PC-9 (cell line): ENCODE measurements at regions not wholly inside any gene's neighbourhood (a gene's known extent, or its start where the extent isn't known, plus 50 kb on each side); places are given as distances from the start of the nearest gene placed in this dataset.

Experiments used
- BruUV-seq: library from RNA; stranded (reverse); fragments of 400-500 nt; replicated peaks from 2 replicates; lab custom pipeline; 2021; lab: Mats Ljungman, UMichigan
- CTCF ChIA-PET: fragments of 300-600 bp; sonication (Branson Sonifier 250); formaldehyde crosslinking; loops from one replicate; lab custom pipeline; 2022; ENCODE audit warnings: antibody characterized with exemption; lab: Charles Lee
- POLR2A ChIA-PET: fragments of 300-600 bp; sonication (Branson Sonifier 250); formaldehyde crosslinking; loops from one replicate; lab custom pipeline; 2022; ENCODE audit warnings: antibody characterized with exemption; ENCODE audit not compliant: unreplicated experiment; lab: Charles Lee
- DNase-seq, 2 experiments: peaks; one replicate each; pipeline versions ENCODE4 v3.0.0 to v3.0.0-alpha.2; 2015 to 2022; ENCODE audit warnings: mixed read lengths in 1 of 2
- H2AFZ ChIP-seq: fragments of 200-600 bp; sonication (generic); 2 replicates; pipeline ENCODE4 v1.8.1; 2017; ENCODE audit warnings: antibody characterized with exemption
- H3F3A ChIP-seq: fragments of 200-600 bp; sonication (generic); 2 replicates; pipeline ENCODE4 v1.8.1; 2017; ENCODE audit warnings: antibody characterized with exemption, mild to moderate bottlenecking, low read depth; ENCODE audit not compliant: insufficient read depth
- H3K27ac ChIP-seq: fragments of 200-600 bp; sonication (generic); 2 replicates; pipeline ENCODE4 v1.6.1; 2016; ENCODE audit warnings: mixed run types
- H3K27me3 ChIP-seq: fragments of 200-600 bp; sonication (generic); 2 replicates; pipeline ENCODE4 v1.6.1; 2016; ENCODE audit warnings: low read depth, mixed run types; ENCODE audit not compliant: insufficient read depth
- H3K36me3 ChIP-seq: fragments of 200-600 bp; sonication (generic); 2 replicates; pipeline ENCODE4 v1.6.1; 2016; ENCODE audit warnings: low read depth, mixed run types
- H3K4me1 ChIP-seq: fragments of 200-600 bp; sonication (generic); replicated peaks from 2 replicates; pipeline ENCODE4 v1.6.1; 2016; ENCODE audit warnings: mixed run types; ENCODE audit not compliant: insufficient read depth
- H3K4me2 ChIP-seq: fragments of 200-600 bp; sonication (generic); 2 replicates; pipeline ENCODE4 v1.6.1; 2017; ENCODE audit warnings: mixed run types
- H3K4me3 ChIP-seq: fragments of 200-600 bp; sonication (generic); 2 replicates; pipeline ENCODE4 v1.6.1; 2016; ENCODE audit warnings: mixed run types
- H3K79me2 ChIP-seq: fragments of 200-600 bp; sonication (generic); 2 replicates; pipeline ENCODE4 v1.6.1; 2017; ENCODE audit warnings: low read depth, mixed run types
- H3K9me2 ChIP-seq: fragments of 200-600 bp; sonication (generic); 2 replicates; pipeline ENCODE4 v1.8.1; 2017; ENCODE audit warnings: mild to moderate bottlenecking; ENCODE audit not compliant: insufficient read depth
- H3K9me3 ChIP-seq: fragments of 200-600 bp; sonication (generic); 2 replicates; pipeline ENCODE4 v1.8.1; 2016; ENCODE audit warnings: low read depth; ENCODE audit not compliant: insufficient read depth
- H4K20me1 ChIP-seq: fragments of 200-600 bp; sonication (generic); 2 replicates; pipeline ENCODE4 v1.8.1; 2017; ENCODE audit not compliant: insufficient read depth
- EZH2 ChIP-seq: fragments of 200-600 bp; sonication (generic); IDR thresholded peaks from 2 replicates; pipeline ENCODE4 v1.8.0; 2017; ENCODE audit warnings: antibody characterized with exemption, low read depth
- intact Hi-C: fragments of 100-400 bp; cut with micrococcal nuclease; formaldehyde crosslinking; loops from one replicate; pipeline ENCODE4 v1.10.0; 2022; ENCODE audit not compliant: unreplicated experiment
- TF ChIP-seq, protein P1 (sequence below): fragments of 200-600 bp; sonication (generic); conservative IDR thresholded peaks from 2 replicates; pipeline ENCODE4 v1.6.1; 2017; ENCODE audit warnings: mixed run types, antibody characterized with exemption, mild to moderate bottlenecking, moderate library complexity

DNA sequence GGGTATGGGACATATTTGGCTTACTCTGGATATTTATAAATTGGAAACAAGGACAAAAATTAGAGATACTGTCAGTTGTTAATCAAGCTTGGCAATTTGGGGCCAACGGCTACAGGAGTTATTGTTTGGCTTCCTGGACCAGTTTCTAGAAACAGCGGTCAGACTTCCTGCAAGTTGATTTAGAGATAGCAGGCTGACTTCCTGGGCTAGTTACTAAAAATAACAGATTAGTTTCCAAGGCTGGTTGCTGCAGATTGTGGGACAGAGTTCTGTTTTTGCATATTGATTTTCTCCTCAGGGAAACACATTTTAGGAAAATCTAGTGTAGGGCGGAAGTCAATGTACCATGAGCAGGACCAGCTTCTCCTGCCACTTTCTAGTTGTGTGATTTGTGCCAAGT lies 144.0 kb upstream of the TMPO start:
- no peak overlapping the region for H3K4me3 ChIP-seq
- TF ChIP-seq EZH2: no peak
- TF ChIP-seq, protein P1, sequence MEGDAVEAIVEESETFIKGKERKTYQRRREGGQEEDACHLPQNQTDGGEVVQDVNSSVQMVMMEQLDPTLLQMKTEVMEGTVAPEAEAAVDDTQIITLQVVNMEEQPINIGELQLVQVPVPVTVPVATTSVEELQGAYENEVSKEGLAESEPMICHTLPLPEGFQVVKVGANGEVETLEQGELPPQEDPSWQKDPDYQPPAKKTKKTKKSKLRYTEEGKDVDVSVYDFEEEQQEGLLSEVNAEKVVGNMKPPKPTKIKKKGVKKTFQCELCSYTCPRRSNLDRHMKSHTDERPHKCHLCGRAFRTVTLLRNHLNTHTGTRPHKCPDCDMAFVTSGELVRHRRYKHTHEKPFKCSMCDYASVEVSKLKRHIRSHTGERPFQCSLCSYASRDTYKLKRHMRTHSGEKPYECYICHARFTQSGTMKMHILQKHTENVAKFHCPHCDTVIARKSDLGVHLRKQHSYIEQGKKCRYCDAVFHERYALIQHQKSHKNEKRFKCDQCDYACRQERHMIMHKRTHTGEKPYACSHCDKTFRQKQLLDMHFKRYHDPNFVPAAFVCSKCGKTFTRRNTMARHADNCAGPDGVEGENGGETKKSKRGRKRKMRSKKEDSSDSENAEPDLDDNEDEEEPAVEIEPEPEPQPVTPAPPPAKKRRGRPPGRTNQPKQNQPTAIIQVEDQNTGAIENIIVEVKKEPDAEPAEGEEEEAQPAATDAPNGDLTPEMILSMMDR: no peak
- ChIA-PET POLR2A (no interaction called here), CTCF (no interaction called here)
- H3K4me1 ChIP-seq: no peaks in the 10 kb centered on the region
- no TSS peak for BruUV-seq
- H3K27ac ChIP-seq: no peak overlapping the region
- no peaks in the 10 kb centered on the region for H3K9me2 ChIP-seq
- no peaks in the 10 kb centered on the region for H3K9me3 ChIP-seq
- no peaks in the 10 kb centered on the region for H3F3A ChIP-seq
- no peak overlapping the region for H2AFZ ChIP-seq
- H3K79me2 ChIP-seq: no peaks in the 10 kb centered on the region
- no peak for DNase-seq
- intact Hi-C loops: no loop called here
- H3K36me3 ChIP-seq: no peaks in the 10 kb centered on the region
- no peak overlapping the region for H3K4me2 ChIP-seq
- H3K27me3 ChIP-seq: peaks cover 55% of the 10 kb centered on the region
- no peaks in the 10 kb centered on the region for H4K20me1 ChIP-seq

DNA sequence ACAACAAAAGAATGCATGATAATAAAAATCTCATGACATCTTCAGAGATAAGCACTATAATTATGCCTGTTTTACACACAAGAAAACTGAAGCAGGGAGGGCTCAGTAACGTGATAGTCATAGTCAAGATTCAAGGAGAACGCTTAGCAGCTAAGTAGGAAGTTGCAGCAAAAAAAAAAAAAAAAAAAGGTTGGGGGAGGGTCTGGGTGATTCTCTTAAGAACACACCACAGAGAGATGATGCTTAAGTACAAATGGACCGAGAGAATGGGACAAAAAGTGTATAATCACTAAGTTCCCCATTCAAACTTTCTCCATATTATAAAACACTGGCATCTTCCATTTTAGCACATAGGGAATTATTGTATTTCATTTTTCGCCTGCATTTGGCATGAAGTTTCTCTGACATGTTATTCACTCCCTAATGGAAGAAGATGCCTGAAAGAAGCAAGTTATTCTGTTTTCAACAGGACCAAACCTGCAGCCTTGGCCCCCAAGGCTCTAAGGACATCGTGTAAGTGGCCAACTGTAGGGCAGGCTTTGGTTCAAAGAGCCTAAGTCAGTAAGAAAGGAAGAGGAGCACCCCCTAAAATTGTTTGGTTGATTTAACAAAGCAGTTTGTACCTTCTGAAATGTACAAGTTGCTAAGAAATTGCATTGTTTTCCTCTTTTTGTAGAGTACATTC lies 142.9 kb upstream of the TMPO start:
- intact Hi-C loops: loop anchor here (1.0 kb wide), 1 partner anchor 1794 kb away; no protein-coding TSS in a partner anchor
- DNase-seq: no peak
- TF ChIP-seq EZH2: no peak
- TF ChIP-seq, protein P1: no peak
- H3K4me1 ChIP-seq: no peaks in the 10 kb centered on the region
- H3K4me2 ChIP-seq: no peak overlapping the region
- H2AFZ ChIP-seq: no peak overlapping the region
- no peak overlapping the region for H3K27ac ChIP-seq
- H3K27me3 ChIP-seq: peaks cover 59% of the 10 kb centered on the region
- BruUV-seq: no TSS peak
- no peak overlapping the region for H3K4me3 ChIP-seq
- POLR2A ChIA-PET: no interaction called here
- no peaks in the 10 kb centered on the region for H4K20me1 ChIP-seq
- CTCF ChIA-PET: no interaction called here
- no peaks in the 10 kb centered on the region for H3K36me3 ChIP-seq
- H3K79me2 ChIP-seq: no peaks in the 10 kb centered on the region
- H3K9me2 ChIP-seq: no peaks in the 10 kb centered on the region
- no peaks in the 10 kb centered on the region for H3K9me3 ChIP-seq
- H3F3A ChIP-seq: no peaks in the 10 kb centered on the region

DNA sequence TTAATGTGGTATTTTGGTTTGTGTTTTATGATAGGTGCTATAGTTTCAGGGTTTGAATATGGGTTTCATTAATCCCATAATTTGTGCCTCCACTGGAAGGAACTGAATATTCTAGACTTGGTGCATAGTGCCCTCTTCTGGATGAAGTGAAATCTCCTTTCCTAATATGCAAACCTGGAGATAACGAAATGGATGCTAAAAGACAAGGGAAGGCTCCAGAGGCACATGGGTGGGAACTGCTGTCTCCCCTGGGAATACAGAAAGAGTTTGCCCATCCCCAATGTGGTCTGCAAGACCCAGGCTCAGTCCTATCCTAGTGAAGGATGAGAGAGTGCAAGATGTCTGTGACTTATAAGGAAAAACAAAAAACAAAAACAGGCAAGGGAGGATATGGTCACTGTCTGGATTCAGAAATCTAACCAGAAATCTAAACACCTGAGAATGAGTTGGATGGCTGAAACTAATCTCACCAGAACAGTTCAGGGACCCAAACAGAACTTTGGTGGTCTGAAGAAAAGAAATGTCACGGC lies 142.3 kb upstream of the TMPO start:
- intact Hi-C loops: loop anchor here (1.0 kb wide), 1 partner anchor 1795 kb away; no protein-coding TSS in a partner anchor
- Histone ChIP-seq H3K4me3 (no peak overlapping the region), H3K27me3 (peaks cover 62% of the 10 kb centered on the region), H3F3A (no peaks in the 10 kb centered on the region), H3K79me2 (no peaks in the 10 kb centered on the region), H3K36me3 (no peaks in the 10 kb centered on the region), H3K4me1 (no peaks in the 10 kb centered on the region), H2AFZ (no peak overlapping the region), H3K9me2 (no peaks in the 10 kb centered on the region), H3K9me3 (no peaks in the 10 kb centered on the region), H3K27ac (no peak overlapping the region), H3K4me2 (no peak overlapping the region), H4K20me1 (no peaks in the 10 kb centered on the region)
- no TSS peak for BruUV-seq
- no peak for DNase-seq
- POLR2A ChIA-PET: no interaction called here
- no peak for TF ChIP-seq EZH2
- TF ChIP-seq, protein P1: peak; percentile 73
- CTCF ChIA-PET: no interaction called here
